Colonic mucosa (tissue), 4 donors: ENCODE measurements at regions not wholly inside any gene's neighbourhood (a gene's known extent, or its start where the extent isn't known, plus 50 kb on each side); places are given as distances from the start of the nearest gene placed in this dataset.

Experiments
- DNase-seq: peaks from one replicate; pipeline ENCODE4 v3.0.0-alpha.2; 2020
- H3K27ac ChIP-seq: fragments of 200-600 bp; one replicate; pipeline ENCODE4 v1.8.0; 2021
- H3K27me3 ChIP-seq: fragments of 200-600 bp; one replicate; pipeline ENCODE4 v1.8.0; 2021
- H3K36me3 ChIP-seq: fragments of 200-600 bp; one replicate; pipeline ENCODE4 v1.8.0; 2021
- H3K4me1 ChIP-seq: fragments of 200-600 bp; one replicate; pipeline ENCODE4 v1.8.0; 2021; ENCODE audit warnings: mild to moderate bottlenecking
- H3K4me3 ChIP-seq: fragments of 200-600 bp; one replicate; pipeline ENCODE4 v1.8.0; 2021
- H3K9ac ChIP-seq, 2 donors: one replicate each; pipeline ENCODE4 v1.7.0; 2013; ENCODE audit warnings: control low read depth in 2 of 2, low read depth in 2 of 2, low read length in 2 of 2
- H3K9me3 ChIP-seq: fragments of 200-600 bp; one replicate; pipeline ENCODE4 v1.8.0; 2021
- CTCF ChIP-seq: fragments of 200-600 bp; IDR thresholded peaks from one replicate; pipeline ENCODE4 v1.8.0; 2022; ENCODE audit warnings: antibody characterized with exemption, mild to moderate bottlenecking
- intact Hi-C: fragments of 100-400 bp; cut with DNase I; formaldehyde crosslinking; loops from one replicate; pipeline ENCODE4 v1.14.1; 2022
- donor health status: healthy.
- donor health status: DM: no; HTN: no; CAD: no.
- donor health status: DM: no; HTN: no; CAD: no.

GRCh38 chr7:32330602-32331001, 159.6 kb downstream of the LSM5 start:
- no peak for TF ChIP-seq CTCF
- intact Hi-C loops: no loop called here
- H3K9ac ChIP-seq: no peak overlapping the region
- H3K27me3 ChIP-seq: no peaks in the 10 kb centered on the region
- H3K9me3 ChIP-seq: no peaks in the 10 kb centered on the region
- H3K36me3 ChIP-seq: no peaks in the 10 kb centered on the region
- H3K4me3 ChIP-seq: no peak overlapping the region
- H3K4me1 ChIP-seq: no peaks in the 10 kb centered on the region
- no peak for DNase-seq
- H3K27ac ChIP-seq: no peak overlapping the region

- H3K36me3 ChIP-seq: no peaks in the 10 kb centered on the region
- no peaks in the 10 kb centered on the region for H3K4me1 ChIP-seq
- H3K4me3 ChIP-seq: no peak overlapping the region
- H3K27me3 ChIP-seq: no peaks in the 10 kb centered on the region
- no peak overlapping the region for H3K27ac ChIP-seq
- no peaks in the 10 kb centered on the region for H3K9me3 ChIP-seq
- TF ChIP-seq CTCF: no peak
- intact Hi-C loops: no loop called here
- no peak for DNase-seq
- H3K9ac ChIP-seq: no peak overlapping the region
Measured at GRCh38 chr7:32326078-32326477, 164.1 kb downstream of the LSM5 start.

DNA sequence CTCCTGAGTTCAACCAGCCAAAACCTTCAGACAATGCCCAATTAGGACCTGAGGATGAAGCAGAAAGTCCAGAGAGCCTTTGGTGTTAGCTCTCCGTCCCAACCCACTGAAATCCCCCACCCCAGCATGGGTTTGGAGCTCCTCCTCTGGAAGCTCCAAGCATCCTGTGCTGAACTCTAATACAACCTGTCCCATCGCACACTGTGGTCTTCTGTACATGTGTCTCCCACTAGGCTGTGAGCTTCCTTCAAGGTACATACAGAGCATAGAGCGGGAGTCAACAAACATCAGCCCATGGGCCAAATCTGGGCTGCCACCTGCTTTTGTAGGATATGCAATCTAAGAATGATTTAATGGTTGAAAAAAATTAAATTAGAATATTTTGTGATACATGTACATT, 166.5 kb downstream of the LSM5 start:
- H3K27me3 ChIP-seq: peaks cover 3% of the 10 kb centered on the region
- intact Hi-C loops: no loop called here

DNA sequence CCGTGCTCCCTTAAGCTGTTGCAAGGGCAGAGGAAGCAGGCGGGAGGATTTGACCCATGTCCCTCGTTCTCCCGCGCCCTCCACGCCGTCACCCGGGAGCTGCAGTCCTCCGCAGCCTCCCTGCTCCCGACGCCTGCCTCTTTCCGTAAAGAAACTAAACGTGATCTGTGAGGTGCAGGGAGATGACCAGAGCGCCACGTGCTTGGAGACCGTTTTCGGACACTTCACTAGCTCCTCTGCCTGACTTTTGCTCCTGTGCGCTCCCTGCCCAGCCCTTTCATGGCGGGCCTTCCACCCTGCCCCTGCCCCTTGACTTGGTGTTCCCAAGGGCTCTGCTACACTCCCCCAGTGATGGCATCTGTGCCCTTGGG, 171.2 kb downstream of the LSM5 start:
- intact Hi-C loops: no loop called here
- Histone ChIP-seq H3K9ac (no peak overlapping the region), H3K27me3 (peaks cover 10% of the 10 kb centered on the region), H3K36me3 (no peaks in the 10 kb centered on the region), H3K4me3 (no peak overlapping the region), H3K27ac (no peak overlapping the region), H3K4me1 (no peaks in the 10 kb centered on the region), H3K9me3 (no peaks in the 10 kb centered on the region)
- no peak for TF ChIP-seq CTCF
- no peak for DNase-seq

More for the DNA sequence above, 166.5 kb downstream of the LSM5 start:
- DNase-seq: no peak
- Histone ChIP-seq H3K4me1 (no peaks in the 10 kb centered on the region), H3K27ac (no peak overlapping the region), H3K36me3 (no peaks in the 10 kb centered on the region), H3K4me3 (no peak overlapping the region), H3K9me3 (no peaks in the 10 kb centered on the region), H3K9ac (no peak overlapping the region)
- TF ChIP-seq CTCF: no peak

- H3K27ac ChIP-seq: no peak overlapping the region
- H3K4me1 ChIP-seq: no peaks in the 10 kb centered on the region
- H3K36me3 ChIP-seq: no peaks in the 10 kb centered on the region
- peaks cover 10% of the 10 kb centered on the region for H3K27me3 ChIP-seq
- DNase-seq: no peak
- H3K9me3 ChIP-seq: no peaks in the 10 kb centered on the region
- no peak overlapping the region for H3K4me3 ChIP-seq
- intact Hi-C loops: no loop called here
- H3K9ac ChIP-seq: no peak overlapping the region
- no peak for TF ChIP-seq CTCF
Measured at GRCh38 chr7:32318300-32319011, 171.7 kb downstream of the LSM5 start.
